NCI-H345 (cell line): ENCODE measurements at regions not wholly inside any gene's neighbourhood (a gene's known extent, or its start where the extent isn't known, plus 50 kb on each side); places are given as distances from the start of the nearest gene placed in this dataset.

Experiments used
- DNase-seq: peaks from one replicate; lab custom pipeline; 2025; lab: John Stamatoyannopoulos, UW

DNA sequence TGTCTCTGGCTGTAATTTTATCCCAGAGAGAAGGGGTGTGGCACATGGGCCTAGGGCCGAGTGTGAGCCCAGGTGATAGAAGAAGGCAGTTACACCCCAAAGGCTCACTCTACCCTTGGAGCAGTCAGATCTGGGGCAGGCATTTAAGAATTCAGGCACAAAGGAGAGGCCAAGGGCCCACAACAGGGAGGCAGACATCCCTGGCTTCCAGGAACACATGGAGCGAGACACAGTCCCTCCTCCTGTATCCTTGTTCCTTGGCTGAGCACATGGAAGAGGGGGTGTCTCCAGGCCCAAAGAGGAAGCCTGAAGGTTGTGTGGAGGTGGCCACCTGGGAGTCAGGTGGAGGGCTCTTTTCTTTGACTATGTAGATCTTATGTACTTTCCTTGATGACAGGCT, 286.2 kb downstream of the RPS24 start:
- no peak for DNase-seq

DNA sequence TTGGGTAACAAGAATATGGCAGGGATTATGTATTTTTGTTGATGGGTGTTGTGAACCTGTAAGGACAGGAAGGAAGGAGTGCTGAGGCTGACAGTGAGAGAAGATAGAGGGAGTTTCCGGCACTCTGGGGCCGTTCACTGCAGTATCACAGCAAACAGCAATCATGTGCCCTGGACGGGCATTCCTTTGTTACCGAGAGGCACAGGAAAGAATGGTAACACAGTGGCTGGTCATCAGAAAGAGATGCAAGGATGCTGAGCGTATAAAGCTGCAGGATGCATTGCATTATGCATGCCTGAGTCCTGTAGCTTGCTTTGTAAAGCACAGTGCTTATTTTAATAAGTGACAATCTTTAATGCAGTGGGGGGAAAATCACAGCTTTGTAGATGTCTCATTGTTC, 286.8 kb downstream of the RPS24 start:
- DNase-seq = no peak

DNA sequence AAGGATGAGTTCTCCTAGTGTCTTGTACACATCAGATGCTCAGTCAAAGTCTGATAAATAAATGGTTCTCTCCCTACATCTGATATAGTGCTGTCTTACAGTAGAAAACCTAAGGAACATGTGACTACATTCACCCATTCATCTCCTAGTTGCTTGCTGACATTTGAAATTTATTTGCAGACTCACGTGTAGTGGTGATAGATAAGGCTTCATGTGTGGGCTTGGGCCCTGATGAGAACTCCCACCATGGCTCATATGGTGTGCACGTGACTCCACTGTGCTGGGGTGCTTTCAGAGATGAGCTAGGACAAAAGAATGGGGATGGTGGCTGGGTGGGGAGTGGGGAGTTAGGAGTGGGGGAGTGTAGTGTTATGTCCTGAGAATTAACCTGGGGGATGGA, 287.3 kb downstream of the RPS24 start:
- DNase-seq = no peak

DNA sequence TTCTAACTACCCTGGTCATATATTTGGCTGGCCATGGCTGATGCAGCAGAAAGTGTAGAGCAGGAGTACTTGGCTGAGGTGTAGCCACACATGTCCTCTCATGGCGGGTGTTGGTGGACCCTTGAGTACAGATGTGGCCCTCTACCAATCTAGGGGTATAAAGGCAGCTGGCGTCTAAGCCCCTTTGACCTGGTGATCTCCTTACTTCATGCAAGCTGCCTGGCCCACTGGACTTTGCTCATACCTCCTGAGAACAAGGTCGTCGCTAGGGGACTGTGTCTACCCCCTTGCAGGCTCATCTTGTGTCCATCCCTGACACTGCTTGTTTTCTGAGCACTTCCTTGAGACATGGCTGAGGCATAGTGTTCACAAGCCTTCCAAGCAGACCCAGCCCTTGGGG, 287.8 kb downstream of the RPS24 start:
- DNase-seq = no peak

DNA sequence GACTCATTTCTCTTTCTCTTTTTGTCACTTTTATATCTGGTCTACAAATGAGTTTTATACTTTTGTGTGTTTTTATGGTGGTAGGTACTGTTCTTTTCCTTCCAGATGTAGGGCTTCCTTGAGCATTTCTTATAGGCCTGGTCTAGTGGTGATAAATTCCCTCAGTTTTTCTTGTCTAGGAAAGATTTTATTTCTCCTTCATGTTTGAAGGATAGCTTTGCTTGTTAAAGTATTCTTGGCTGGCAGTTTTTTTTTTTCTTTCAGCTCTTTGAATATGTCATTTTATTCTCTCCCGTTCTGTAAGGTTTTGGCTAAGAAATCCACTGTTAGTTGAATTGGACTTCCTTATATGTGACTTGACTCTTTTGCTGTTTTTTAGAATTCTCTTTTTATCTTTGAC, 292.7 kb downstream of the RPS24 start:
- no peak for DNase-seq

DNA sequence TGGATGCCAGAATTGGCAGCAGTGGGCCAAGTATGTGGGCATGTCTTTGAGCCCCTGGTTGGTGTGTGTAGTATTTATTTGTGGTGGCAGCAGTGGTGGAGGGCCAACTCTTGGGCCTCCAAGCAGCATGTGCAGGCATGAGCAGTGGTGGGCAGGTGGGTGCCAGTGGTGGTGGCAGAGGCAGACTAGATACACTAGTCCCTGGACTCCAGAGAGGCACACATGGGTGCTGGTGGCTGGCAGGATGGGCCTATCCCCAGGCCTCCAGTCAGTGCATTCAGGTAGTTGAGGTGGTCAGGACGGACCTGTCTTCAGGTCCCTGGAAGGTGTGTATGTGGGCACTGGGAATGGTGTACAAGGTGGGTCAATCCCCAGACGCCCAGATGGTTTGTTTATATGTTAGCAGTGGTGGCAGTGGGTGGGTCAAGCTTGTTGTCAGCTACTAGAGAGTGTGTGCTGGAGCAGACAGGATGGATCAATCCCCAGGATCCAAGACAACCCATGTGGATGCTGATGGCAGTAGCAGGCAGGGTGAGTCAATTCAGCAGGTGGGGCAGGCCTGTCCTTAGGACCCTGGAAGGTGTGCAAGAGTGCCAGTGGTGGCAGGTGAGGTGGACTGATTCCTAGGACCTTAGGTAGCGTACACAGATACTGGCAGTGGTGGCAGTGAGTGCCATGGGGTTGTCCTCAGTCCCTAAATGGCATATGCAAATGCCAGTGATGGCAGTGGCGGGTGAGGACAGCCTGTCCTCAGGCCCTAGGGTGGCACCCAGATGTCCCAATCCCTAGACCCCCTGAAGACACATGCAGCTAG, 294.3 kb downstream of the RPS24 start:
- DNase-seq = no peak

DNA sequence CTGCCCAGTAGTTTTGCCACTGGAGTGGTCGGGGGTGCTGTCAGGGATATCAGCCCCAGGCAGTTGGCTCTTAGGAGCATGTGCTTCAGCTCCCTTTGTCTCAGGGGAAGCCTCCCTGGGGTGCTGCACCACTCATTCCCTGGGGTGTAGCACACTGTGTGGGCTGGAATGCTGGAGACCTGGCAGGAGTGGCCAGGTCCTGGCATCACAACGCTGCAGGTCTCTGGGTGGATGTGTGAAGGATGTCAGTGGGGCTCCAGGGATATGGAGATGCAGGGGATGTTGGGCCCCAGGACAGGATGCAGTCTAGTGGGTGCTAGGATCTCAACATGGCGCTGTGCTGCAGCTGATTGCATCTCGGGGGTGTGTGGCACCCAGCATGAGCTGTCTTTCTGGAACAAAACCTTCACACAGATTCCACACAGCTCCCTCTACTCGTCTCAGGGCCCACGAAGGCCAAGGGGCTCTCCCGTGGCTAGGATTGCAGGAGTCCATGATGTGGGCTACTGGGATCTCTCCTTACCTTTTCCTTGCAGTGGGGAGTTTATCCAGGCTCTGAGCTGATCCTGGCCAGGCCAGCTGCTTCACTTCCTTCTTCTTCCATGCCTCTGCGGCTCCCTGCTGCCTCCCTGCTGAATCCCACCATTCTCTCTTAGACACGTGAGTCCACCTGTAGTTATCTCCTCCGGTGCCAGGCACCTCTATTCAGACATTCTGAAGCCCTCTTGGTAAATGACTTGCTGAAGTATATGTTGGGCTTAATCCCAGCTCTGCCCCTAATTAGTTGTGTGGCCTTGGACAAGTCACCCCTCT, 295.1 kb downstream of the RPS24 start:
- DNase-seq = no peak

DNA sequence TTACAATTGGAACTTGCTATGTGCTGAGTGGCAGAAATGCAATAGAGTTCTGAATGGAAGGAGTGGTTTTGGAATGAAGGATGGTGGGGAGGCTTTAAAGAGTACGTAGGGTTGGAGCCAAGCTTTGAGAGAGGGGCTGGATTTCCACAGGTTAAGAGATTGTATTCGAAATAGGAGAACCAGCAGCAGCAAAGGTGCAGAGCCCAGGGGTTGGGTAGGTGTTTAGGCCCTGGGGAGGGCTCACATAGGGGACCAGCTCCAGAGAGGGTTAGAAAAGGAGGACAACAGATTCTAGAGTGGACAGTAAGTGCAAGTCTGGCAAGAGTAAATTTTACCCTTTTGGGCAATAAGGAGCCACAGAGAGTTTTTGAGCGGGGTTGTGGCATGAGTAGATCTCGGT, 297.2 kb downstream of the RPS24 start:
- DNase-seq = no peak

DNA sequence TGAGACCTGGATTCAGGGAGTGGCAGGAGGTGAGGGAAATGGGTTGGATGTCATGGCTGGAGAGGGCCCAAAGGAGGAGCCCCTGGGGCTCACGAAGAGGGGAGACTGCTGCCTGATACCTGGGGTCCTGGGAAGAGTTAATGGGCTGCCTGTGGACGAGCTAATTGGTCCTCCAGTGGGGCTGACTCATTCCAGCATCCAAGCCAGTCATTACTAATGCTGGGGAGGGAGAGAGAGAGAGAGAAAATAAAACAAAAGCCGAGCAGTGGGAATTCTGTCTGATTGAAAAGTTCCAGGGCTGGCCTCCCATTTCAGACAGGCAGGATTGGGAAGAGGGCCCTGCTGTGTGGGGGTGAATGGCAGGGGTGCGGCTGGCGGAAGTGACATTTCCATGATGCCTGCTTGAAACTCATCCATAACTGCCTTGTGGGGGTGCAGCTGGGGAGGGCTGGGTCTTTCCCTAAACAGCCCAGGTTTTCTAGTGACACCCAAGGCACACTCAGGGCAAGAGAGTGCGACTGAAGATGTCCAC, 297.8 kb downstream of the RPS24 start:
- no peak for DNase-seq

DNA sequence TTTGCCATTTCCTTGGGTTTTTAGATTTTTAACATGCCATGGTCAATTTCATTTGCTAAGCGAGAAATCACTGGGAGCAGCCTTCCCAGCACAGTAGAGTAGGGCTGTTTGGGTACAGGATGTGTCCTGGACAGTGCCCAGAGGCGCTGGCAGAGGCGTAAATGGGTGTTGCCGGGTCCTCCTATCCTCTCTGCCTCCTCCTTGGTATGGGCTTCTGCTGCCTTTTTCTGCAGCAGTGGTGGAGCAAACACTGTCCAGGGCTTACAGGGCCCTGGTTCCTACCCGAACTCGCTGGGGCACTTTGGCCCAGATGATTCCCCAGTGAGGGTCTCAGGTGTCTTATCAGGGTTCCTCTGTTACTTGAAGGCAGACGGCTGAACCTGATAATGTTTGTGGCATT, 298.3 kb downstream of the RPS24 start:
- DNase-seq = no peak

DNA sequence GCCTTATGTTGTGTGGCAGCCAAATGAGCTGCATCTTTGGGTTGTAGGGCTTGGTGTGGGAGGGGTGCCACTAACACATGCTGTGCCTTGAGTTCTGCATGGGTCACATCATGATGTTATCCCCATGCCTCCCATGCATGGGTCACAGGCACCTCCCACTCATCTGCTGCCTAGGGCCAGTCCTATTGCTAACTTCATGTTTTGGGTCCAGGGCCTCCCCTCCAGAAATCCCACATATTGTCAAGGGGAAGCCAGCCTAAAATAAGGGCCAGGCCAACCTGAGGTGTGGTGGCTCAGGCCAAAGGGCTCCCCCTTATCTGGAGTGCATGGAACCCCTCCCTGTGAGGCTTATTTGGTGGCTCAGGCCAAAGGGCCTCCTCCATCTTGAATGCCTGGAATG, 299.0 kb downstream of the RPS24 start:
- no peak for DNase-seq

DNA sequence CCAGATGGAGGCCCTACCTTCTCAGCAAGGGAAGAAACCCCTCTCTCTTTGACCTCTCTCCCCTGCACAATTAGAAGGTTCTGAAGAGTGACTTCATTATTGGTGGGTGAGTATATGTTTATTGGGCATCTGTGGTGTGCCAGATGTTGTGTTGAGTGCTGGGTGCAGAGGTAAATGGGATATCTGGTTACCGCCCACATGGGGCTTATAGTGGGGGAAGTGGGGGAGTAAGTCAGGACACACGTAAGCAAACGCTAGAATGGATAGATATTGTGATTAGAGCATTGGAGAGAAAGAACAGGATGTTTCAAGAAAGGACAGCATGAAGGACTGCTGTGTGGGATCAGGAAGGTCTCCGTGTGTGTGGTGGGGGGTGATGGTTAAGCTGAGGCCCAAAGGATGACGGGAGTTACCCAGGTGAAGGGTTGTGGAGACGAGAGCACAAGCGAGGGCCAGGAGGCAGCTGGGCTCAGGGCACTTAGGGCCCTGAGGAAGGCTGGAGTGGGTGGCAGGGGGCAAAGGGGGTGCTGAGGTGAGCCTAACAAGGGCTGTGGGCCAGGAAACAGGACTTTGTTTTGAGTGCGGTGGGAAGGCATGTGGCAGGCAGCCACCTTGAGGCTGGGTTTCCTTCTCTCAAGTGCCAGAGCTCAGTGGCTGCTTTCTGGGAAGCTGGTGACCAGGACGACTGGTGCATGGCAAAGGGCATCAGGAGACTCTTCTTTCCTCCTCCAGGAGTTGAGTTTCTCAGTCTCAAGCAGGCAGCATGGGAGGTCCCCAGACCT, 299.9 kb downstream of the RPS24 start:
- no peak for DNase-seq

DNA sequence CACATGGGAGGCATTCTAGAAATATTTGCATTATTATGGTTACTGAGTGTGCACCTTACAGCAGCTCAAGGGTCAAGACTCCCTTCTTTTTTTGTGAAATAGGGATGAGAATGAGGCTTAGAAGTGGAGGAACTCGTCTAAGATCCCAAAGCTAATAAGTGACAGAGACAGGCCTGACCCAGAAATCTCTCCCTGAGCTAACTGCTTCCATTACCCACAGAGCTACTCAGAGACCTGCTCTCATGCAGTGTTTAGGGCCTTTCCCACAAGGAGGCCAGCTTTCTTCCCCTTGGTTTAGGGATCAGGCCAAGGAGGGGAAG, 301.7 kb downstream of the RPS24 start:
- DNase-seq = no peak

DNA sequence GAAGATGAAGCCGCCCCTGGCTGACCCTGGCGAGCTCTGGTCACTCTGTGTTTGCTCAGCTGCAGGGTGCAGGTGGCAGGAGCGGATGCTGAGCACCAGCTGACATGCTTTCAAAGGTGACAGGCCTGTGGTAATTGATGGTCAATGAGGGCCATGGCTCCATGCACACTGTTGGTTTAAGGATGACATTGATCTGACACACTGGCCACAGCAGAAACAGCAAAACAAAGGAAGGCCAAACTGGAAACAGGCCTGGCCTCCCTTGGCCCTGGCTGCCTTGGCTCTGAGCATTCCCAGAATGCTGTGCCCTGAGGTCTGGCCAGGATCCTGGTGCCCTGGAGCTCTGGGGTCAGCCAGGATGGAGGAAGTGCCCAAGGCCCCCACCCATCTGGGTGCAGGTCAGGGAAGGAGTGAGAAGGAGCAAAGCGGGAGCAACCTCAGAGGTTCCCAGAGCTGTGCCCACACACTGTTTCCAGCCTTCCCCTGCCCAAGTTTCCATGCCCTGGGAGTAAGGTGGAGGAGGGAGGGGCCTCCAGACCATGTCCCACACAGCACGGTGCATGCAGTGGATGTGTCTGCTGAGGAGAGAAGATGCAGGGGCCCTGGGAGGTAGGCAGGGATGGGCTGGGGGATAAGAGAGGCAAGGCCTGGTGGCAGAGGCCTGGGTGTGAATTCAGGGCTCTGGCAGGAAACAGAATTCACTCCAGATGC, 302.2 kb downstream of the RPS24 start:
- no peak for DNase-seq

DNA sequence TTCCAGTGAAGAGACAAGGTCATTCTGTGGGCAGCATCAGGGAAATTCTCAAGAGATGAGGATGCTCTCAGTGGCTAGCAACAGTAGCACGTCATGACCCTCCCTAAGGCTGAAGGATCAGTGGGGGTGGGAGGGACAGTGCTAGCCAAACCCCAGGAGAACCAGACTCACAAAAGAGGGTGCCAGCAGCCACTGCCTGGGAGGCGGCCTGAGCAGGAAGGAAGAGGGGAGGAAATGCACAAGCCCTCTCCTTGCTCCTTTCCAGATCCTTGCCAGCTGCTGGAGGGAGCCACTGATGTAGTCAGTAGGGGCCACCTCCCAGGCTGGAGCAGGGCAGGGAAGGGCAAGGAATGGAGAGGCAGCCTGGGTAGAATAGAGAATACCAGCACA, 302.7 kb downstream of the RPS24 start:
- DNase-seq = no peak

DNA sequence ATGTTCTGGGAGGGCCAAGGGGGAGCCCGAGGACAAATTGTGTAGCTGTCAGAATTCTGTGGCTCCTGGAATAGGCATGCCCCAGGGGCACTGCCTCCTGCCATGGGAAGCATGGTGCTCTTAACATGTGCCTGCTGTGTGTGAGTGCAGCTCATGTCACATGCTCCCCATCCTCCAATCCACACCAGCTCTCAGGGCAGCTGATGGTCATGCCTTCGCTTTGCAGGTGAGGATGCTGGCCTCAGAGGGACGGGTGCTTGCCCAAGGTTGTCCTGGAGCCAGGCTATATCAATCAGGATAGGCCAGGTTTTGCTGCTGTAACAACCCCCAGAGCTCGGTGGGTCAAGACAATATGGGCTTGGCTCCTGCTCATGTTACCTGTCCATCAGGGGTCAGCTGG, 303.4 kb downstream of the RPS24 start:
- DNase-seq = no peak

DNA sequence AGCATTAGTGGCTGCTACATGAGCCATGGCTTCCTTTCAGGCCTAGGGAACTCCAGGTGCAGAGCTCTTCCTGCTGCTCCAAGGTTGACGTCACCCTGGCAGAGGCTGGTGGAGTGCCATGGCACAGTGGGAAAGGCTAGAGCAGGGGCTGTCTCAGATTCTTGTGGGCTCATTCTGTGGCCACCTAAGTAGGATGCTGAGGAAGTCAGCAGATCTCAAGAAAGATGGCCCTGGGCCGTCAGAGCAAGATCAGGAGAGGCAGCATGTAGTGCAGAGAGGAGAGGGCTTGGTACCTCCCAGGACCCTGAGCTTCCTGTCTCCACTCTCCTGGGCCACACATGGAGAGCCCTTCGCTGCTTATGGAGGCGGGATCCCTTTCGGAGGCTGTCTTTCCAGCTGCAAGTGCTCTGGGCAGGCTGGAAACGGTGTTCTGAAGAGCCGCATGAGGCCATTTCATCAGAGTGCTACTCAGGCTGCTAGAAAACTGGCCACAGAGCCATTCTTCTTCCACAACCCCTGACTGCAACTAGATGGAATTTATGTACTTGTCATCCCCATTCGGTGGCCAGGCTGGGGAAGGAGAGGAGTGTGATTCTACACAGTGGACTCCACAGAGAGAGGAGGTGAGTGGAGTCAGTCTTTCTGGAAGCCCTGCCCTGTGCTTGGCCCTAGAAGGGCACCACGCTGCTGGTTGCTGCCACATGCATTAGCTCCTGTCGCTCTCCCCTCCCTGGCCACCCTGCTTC, 304.2 kb downstream of the RPS24 start:
- DNase-seq = no peak

DNA sequence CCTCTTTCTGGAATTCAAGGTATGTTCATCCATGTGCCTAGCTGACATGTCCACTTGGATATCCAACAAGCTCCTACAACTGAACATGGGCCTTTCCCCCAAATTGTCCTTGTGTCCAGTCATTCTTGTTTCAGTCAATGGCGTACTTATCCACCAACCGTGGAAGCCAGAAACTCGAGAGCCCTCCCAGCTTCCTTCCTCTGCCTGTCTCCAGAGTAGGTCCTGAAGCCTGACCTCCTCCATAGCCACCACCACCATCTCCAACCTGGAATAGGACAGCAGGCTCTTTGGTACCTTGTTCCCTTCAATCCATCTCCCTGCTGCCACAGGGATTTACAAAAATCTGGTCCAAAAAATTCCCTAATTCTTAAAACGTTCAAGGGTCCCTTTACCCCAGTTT, 305.1 kb downstream of the RPS24 start:
- no peak for DNase-seq

DNA sequence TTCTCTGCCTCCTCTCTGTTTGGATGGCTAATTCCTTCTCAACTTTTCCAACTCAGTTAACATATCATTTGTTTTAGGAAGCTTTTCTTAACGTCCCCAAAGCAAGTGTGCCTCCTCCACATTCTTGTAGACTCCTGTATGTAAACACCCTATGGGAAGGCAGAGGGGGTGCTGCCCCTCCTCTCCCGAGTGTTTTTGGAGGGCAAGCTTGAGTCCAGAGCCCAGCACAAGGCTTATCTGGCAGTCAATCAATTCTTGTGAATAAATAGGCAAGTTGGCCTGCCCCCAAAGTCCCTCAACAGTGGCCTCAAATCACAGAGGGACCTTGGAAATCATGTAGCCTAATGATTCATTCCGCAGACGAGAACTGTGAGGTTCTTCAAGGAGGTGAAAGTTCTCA, 305.6 kb downstream of the RPS24 start:
- DNase-seq = no peak

DNA sequence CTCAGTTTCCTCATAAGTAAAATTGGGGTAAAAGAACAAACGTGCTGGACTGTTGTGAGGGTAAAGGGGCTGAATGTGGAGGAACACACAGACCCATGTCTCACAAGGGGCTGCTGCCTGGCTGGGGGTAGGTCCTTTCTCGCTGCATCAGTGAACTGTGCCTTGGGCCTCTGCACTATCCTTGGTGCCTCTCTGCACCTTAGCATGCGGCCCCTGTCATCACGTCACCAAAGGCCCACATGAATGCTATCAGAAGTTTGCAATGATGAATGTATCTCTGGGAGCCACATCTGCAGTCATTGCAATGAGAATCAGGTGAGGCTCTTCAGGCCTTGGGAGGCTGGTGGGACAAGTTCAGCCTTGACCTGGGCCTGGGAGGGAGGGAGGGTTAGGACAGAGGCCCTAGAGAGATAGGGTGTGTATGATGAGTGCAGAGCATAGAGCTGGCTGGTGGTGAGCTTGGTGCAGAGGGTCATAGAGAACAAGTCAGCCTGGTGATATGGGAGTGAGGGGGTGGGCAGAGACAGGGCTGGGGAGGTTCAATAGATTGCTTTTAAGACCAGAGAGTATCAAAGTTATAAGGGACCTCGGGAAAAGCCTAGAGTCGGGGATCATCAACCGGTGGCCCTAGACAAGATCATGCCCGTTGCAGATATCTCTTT, 308.4 kb downstream of the RPS24 start:
- no peak for DNase-seq
